ENCODE measurements at regions not wholly inside any gene's neighbourhood (a gene's known extent, or its start where the extent isn't known, plus 50 kb on each side); places are given as distances from the start of the nearest gene placed in this dataset.

DNA sequence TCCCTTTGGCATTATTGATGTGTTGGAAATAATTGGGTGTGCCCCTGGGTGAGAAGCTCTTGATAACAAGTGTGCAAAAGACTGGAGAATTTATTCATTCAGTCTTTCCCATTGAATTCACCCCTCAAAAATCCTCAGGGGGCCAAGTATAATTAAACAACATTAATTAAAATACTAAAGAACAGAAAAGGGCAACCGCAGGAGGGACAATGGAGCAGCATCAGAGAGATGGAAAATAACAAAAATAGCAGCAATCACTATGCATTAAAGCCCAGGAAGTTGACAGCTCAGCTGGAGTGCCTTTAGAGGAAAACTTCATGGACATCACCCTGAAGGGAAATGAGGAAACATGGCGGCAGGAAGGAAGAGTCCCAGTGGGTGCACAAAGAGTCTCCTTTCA lies 227.6 kb downstream of the MINAR1 start:
- 75 to 77% methylated on average over 2 of the region's 2 CpGs for WGBS, 2 donors
- H3K27ac ChIP-seq = no peak overlapping the region
- no peak for DNase-seq
- no peak overlapping the region for H3K4me3 ChIP-seq
- peaks cover 0 to 10% (median 4%) of the 10 kb centered on the region in 7 donors for H3K27me3 ChIP-seq
- no peaks in the 10 kb centered on the region for H3K4me1 ChIP-seq
- TF ChIP-seq, protein P1, sequence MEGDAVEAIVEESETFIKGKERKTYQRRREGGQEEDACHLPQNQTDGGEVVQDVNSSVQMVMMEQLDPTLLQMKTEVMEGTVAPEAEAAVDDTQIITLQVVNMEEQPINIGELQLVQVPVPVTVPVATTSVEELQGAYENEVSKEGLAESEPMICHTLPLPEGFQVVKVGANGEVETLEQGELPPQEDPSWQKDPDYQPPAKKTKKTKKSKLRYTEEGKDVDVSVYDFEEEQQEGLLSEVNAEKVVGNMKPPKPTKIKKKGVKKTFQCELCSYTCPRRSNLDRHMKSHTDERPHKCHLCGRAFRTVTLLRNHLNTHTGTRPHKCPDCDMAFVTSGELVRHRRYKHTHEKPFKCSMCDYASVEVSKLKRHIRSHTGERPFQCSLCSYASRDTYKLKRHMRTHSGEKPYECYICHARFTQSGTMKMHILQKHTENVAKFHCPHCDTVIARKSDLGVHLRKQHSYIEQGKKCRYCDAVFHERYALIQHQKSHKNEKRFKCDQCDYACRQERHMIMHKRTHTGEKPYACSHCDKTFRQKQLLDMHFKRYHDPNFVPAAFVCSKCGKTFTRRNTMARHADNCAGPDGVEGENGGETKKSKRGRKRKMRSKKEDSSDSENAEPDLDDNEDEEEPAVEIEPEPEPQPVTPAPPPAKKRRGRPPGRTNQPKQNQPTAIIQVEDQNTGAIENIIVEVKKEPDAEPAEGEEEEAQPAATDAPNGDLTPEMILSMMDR (IDR thresholded peaks at IDR 0.05) = no peak
- intact Hi-C loops (cut with DNase I) = no loop called here
- ATAC-seq = no peak
- H3K9me3 ChIP-seq = peaks cover 0 to 3% (median 0%) of the 10 kb centered on the region in 11 donors
- no peaks in the 10 kb centered on the region for H3K36me3 ChIP-seq

DNA sequence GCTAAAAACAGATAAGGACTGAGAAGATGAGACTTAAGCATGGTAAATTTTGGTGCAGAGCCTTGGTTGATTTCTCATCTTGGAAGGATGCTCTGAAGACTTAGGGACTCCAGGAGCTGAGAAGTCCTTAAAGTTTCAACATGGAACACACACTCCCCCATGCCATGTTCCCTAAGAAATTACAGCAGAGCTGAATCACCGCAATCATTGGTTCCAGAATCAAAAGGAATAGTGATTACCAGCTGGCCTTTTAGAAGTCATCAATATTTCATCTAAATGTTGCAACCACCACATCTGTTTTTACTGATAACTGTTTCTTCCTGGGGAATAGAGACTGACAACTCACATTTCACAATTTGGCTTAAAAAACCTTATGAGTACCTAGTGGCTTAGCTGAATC lies 229.3 kb downstream of the MINAR1 start:
- H3K4me3 ChIP-seq = no peak overlapping the region
- DNase-seq = no peak
- H3K36me3 ChIP-seq = no peaks in the 10 kb centered on the region
- intact Hi-C loops (cut with DNase I) = no loop called here
- H3K27ac ChIP-seq = no peak overlapping the region
- H3K9me3 ChIP-seq = no peaks in the 10 kb centered on the region
- no peaks in the 10 kb centered on the region for H3K4me1 ChIP-seq
- 86 to 93% methylated on average over 1 of the region's 1 CpG for WGBS, 2 donors
- no peak for ATAC-seq
- TF ChIP-seq, protein P1 (IDR thresholded peaks at IDR 0.05) = no peak
- H3K27me3 ChIP-seq = peaks cover 0 to 7% (median 4%) of the 10 kb centered on the region in 7 donors

DNA sequence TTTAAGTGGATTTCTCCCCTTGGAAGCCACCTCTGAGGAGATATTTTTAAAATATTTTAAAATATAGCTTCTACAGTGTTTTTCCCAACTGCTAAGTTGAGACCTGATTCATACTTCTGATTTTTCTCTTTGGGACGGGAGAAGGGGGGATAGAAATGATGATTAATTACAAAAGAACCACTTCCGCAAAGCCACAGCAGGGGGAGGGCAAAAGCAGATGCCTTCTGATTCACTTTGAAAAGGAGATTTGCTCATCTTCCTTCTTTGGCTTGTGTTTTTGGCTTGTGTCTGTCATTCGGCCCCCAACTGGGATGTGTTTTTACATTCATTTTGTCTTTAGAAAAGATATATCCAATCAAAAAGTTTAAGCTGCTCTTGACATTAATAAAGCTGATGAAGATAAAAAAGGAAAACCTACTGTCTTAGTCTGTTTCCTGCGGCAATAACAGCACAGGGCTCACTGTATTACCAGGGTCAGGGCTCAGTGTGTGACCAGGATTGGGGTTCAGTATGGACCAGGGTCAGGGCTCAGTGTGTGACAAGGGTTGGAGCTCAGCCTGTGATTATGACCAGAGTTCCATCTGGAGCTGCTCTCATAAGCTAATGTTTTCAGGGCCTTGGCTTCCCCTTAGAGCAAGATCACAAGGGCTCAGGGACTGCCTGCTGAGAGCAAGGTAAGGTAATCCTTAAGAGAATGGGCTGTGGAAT lies 223.2 kb downstream of the MTHFS start:
- Histone ChIP-seq H3K4me1 (peaks cover 0 to 3% (median 0%) of the 10 kb centered on the region in 9 donors), H3K27me3 (peaks cover 0 to 25% (median 8%) of the 10 kb centered on the region in 7 donors), H3K9me3 (peaks cover 0 to 4% (median 0%) of the 10 kb centered on the region in 11 donors), H3K36me3 (no peaks in the 10 kb centered on the region), H3K4me3 (no peak overlapping the region), H3K27ac (no peak overlapping the region)
- ATAC-seq (no peak), DNase-seq (no peak)
- TF ChIP-seq, protein P1 (IDR thresholded peaks at IDR 0.05) = no peak
- 51 to 58% methylated on average over 4 of the region's 4 CpGs for WGBS, 2 donors
- intact Hi-C loops (cut with DNase I) = no loop called here

DNA sequence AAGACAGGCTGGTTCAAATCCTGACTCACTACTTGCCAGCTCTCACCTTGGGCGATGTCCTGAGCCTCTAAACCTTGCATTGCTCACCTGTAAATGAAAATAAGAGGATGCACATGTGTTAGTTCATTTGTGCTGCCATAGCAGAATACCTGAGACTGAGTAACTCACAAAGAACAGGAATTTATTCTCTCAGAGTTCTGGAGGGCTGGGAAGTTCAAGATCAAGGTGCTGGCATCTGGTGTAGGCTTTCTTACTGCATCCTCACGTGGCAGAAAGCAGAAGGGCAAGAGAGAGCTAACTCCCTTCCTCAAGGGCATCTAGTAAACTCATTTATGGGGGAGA lies 222.7 kb downstream of the MTHFS start:
- 43 to 69% methylated on average over 2 of the region's 2 CpGs for WGBS, 2 donors
- H3K27me3 ChIP-seq = peaks cover 0 to 20% (median 8%) of the 10 kb centered on the region in 7 donors
- H3K9me3 ChIP-seq = peaks cover 0 to 4% (median 0%) of the 10 kb centered on the region in 11 donors
- H3K36me3 ChIP-seq = no peaks in the 10 kb centered on the region
- no peak for DNase-seq
- H3K4me3 ChIP-seq = no peak overlapping the region
- TF ChIP-seq, protein P1 (IDR thresholded peaks at IDR 0.05) = no peak
- intact Hi-C loops (cut with DNase I) = no loop called here
- no peak overlapping the region for H3K27ac ChIP-seq
- peaks cover 0 to 3% (median 0%) of the 10 kb centered on the region in 9 donors for H3K4me1 ChIP-seq
- ATAC-seq = no peak
